ENCODE measurements at regions not wholly inside any gene's neighbourhood (a gene's known extent, or its start where the extent isn't known, plus 50 kb on each side); places are given as distances from the start of the nearest gene placed in this dataset.

- DNase-seq: no peak
Measured at GRCh38 chr2:208545403-208546042, 138.9 kb downstream of the PTH2R start.

GRCh38 chr2:208546107-208546506 lies 139.5 kb downstream of the PTH2R start:
- no peak for DNase-seq

- no peak for DNase-seq
Measured at GRCh38 chr2:208546860-208547650, 140.5 kb downstream of the PTH2R start.

- no peak for DNase-seq
Measured at GRCh38 chr2:208548700-208549099, 142.1 kb downstream of the PTH2R start.

- no peak for DNase-seq
Measured at GRCh38 chr2:208549546-208550158, 143.1 kb downstream of the PTH2R start.

- DNase-seq: no peak
Measured at GRCh38 chr2:208552943-208553342, 146.4 kb downstream of the PTH2R start.

GRCh38 chr2:208556983-208557484 lies 150.4 kb downstream of the PTH2R start:
- DNase-seq: no peak

GRCh38 chr2:208565690-208566416 lies 159.3 kb downstream of the PTH2R start:
- no peak for DNase-seq

GRCh38 chr2:208568203-208568602 lies 161.6 kb downstream of the PTH2R start:
- no peak for DNase-seq

GRCh38 chr2:208570066-208570465 lies 163.5 kb downstream of the PTH2R start:
- no peak for DNase-seq

GRCh38 chr2:208570851-208571763 lies 164.5 kb downstream of the PTH2R start:
- DNase-seq: no peak

- no peak for DNase-seq
Measured at GRCh38 chr2:208571764-208572131, 165.2 kb downstream of the PTH2R start.

GRCh38 chr2:208573569-208573968 lies 167.0 kb downstream of the PTH2R start:
- DNase-seq: no peak

GRCh38 chr2:208579678-208580077 lies 173.1 kb downstream of the PTH2R start:
- DNase-seq: no peak

- DNase-seq: no peak
Measured at GRCh38 chr2:208584378-208584985, 177.9 kb downstream of the PTH2R start.

- no peak for DNase-seq
Measured at GRCh38 chr2:208586516-208586915, 179.9 kb downstream of the PTH2R start.

GRCh38 chr2:208594642-208595385 lies 188.2 kb downstream of the PTH2R start:
- no peak for DNase-seq

GRCh38 chr2:208595386-208596275 lies 189.0 kb downstream of the PTH2R start:
- no peak for DNase-seq

- DNase-seq: no peak
Measured at GRCh38 chr2:208607694-208608093, 201.1 kb downstream of the PTH2R start.

All from fibroblast of skin of right biceps (primary cell).